HEK293T (cell line): ENCODE measurements at regions not wholly inside any gene's neighbourhood (a gene's known extent, or its start where the extent isn't known, plus 50 kb on each side); places are given as distances from the start of the nearest gene placed in this dataset.

Experiments used
- ARNT ChIP-seq: fragments of 450-650 bp; IDR thresholded peaks from 2 replicates; pipeline ENCODE4 v1.6.1; 2017; ENCODE audit warnings: mild to moderate bottlenecking
- BHLHE40 ChIP-seq: fragments of 450-650 bp; IDR thresholded peaks from 2 replicates; pipeline ENCODE4 v1.6.1; 2016; ENCODE audit warnings: mild to moderate bottlenecking, moderate library complexity, borderline replicate concordance
- ELF4 ChIP-seq: fragments of 450-650 bp; IDR thresholded peaks from 2 replicates; pipeline ENCODE4 v1.6.1; 2017; ENCODE audit warnings: antibody characterized with exemption
- FOXA1 ChIP-seq: fragments of 450-650 bp; IDR thresholded peaks from 2 replicates; pipeline ENCODE4 v1.6.1; 2016; ENCODE audit warnings: mild to moderate bottlenecking
- LEF1 ChIP-seq: fragments of 450-650 bp; IDR thresholded peaks from 2 replicates; pipeline ENCODE4 v1.6.1; 2017; ENCODE audit warnings: mild to moderate bottlenecking, borderline replicate concordance
- NFRKB ChIP-seq: fragments of 450-650 bp; IDR thresholded peaks from 2 replicates; pipeline ENCODE4 v1.6.1; 2016; ENCODE audit warnings: mild to moderate bottlenecking, moderate library complexity
- SP1 ChIP-seq: fragments of 450-650 bp; IDR thresholded peaks from 2 replicates; pipeline ENCODE4 v1.6.1; 2017
- ZNF384 ChIP-seq: fragments of 450-650 bp; IDR thresholded peaks from 2 replicates; pipeline ENCODE4 v1.6.1; 2016

DNA sequence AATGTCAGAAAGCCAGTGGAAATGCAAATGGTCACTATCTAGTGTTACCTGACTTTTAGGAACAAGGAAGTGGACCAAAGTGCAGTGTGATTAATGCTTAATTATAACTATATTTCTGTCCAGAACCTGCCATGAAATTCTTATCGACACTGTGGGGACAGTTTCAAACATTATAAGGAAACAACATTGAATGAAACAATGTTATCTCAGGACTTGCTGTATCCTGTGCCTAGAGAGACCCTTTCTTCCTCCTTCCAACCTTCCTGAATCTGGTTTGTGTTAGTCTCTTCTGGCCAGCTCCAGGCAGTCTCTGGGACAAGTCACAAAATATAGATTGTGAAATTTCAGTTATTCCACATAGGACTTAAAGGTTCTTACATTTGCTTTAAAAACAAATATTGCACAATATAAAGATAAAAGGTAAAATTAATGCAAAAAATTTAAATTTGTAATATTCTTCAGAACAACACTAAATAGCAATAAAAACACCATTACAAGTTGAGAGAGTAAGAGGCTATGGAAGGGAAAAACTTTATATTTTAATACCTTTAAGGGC is 203.4 kb downstream of the ZNF674 start:
- TF ChIP-seq SP1 (no peak), BHLHE40 (no peak), LEF1 (no peak), ARNT (no peak), NFRKB (no peak), FOXA1 (no peak), ELF4 (no peak), ZNF384 (no peak)
